RWPE1 (cell line): ENCODE measurements at regions not wholly inside any gene's neighbourhood (a gene's known extent, or its start where the extent isn't known, plus 50 kb on each side); places are given as distances from the start of the nearest gene placed in this dataset.

Experiments used
- CTCF ChIA-PET: fragments of 350-600 bp; sonication (Branson Sonifier 250); formaldehyde crosslinking; extraction: SDS; loops from one replicate; lab custom pipeline; 2021; lab: Yijun Ruan, JAX
- POLR2A ChIA-PET: fragments of 400-600 bp; formaldehyde crosslinking; extraction: SDS; loops from one replicate; lab custom pipeline; 2020; ENCODE audit warnings: antibody characterized with exemption; ENCODE audit not compliant: low non-redundant PET; lab: Yijun Ruan, JAX
- DNase-seq: peaks from one replicate; pipeline ENCODE4 v3.0.0; 2012; ENCODE audit warnings: low spot score
- H3K27ac ChIP-seq: fragments of 450-650 bp; 2 replicates; pipeline ENCODE4 v1.5.1; 2017
- TF ChIP-seq, protein P1 (sequence below): fragments of 450-650 bp; conservative IDR thresholded peaks from 2 replicates; pipeline ENCODE4 v1.5.1; 2017; ENCODE audit warnings: low read depth, mild to moderate bottlenecking

- CTCF ChIA-PET, result no interaction called here
- no peak for DNase-seq
- POLR2A ChIA-PET, result no interaction called here
- no peak overlapping the region for H3K27ac ChIP-seq
- TF ChIP-seq, protein P1, sequence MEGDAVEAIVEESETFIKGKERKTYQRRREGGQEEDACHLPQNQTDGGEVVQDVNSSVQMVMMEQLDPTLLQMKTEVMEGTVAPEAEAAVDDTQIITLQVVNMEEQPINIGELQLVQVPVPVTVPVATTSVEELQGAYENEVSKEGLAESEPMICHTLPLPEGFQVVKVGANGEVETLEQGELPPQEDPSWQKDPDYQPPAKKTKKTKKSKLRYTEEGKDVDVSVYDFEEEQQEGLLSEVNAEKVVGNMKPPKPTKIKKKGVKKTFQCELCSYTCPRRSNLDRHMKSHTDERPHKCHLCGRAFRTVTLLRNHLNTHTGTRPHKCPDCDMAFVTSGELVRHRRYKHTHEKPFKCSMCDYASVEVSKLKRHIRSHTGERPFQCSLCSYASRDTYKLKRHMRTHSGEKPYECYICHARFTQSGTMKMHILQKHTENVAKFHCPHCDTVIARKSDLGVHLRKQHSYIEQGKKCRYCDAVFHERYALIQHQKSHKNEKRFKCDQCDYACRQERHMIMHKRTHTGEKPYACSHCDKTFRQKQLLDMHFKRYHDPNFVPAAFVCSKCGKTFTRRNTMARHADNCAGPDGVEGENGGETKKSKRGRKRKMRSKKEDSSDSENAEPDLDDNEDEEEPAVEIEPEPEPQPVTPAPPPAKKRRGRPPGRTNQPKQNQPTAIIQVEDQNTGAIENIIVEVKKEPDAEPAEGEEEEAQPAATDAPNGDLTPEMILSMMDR, result no peak
Observed at GRCh38 chr11:32328392-32328791, 106.9 kb downstream of the WT1 start.

DNA sequence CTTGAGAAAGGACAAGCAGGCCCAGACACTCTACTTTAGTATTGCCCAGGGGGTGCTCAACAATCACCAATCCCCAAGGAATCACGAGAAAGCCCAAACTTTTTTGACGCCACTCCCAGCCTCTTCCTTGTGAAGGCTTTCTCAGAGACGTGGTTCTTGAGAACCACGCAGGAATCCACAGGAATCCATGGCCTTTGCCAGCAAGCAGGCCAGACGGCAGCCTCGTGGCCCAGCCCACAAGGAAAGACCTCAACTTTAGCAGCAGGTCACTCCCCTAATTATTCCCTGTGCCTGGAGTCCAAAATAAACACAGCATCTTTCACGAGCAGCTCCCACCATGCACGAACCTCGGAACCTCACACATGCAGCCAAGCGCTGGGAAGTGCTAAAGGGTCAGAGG is 104.2 kb downstream of the WT1 start:
- POLR2A ChIA-PET, result no interaction called here
- DNase-seq, result no peak
- CTCF ChIA-PET, result no interaction called here
- no peak overlapping the region for H3K27ac ChIP-seq
- TF ChIP-seq, protein P1, result no peak

- ChIA-PET CTCF (no interaction called here), POLR2A (no interaction called here)
- H3K27ac ChIP-seq, result no peak overlapping the region
- no peak for DNase-seq
- TF ChIP-seq, protein P1, result no peak
Observed at GRCh38 chr11:32331792-32332191, 103.5 kb downstream of the WT1 start.

- CTCF ChIA-PET, result interaction anchor here (0.6 to 1.1 kb wide), 4 partner anchors 9 to 1173 kb away, joined by 3 to 5 read pairs (median 4); no protein-coding TSS in a partner anchor
- DNase-seq, result no peak
- H3K27ac ChIP-seq, result no peak overlapping the region
- TF ChIP-seq, protein P1, result no peak
- POLR2A ChIA-PET, result no interaction called here
Observed at GRCh38 chr11:32332990-32333319, 102.4 kb downstream of the WT1 start.

- TF ChIP-seq, protein P1, result peak; percentile 39
- POLR2A ChIA-PET, result no interaction called here
- no peak for DNase-seq
- CTCF ChIA-PET, result interaction anchor here (0.5 to 1.1 kb wide), 5 partner anchors 10 to 1174 kb away, joined by 3 to 5 read pairs (median 4); no protein-coding TSS in a partner anchor
- H3K27ac ChIP-seq, result no peak overlapping the region
Observed at GRCh38 chr11:32333320-32333991, 101.9 kb downstream of the WT1 start.

DNA sequence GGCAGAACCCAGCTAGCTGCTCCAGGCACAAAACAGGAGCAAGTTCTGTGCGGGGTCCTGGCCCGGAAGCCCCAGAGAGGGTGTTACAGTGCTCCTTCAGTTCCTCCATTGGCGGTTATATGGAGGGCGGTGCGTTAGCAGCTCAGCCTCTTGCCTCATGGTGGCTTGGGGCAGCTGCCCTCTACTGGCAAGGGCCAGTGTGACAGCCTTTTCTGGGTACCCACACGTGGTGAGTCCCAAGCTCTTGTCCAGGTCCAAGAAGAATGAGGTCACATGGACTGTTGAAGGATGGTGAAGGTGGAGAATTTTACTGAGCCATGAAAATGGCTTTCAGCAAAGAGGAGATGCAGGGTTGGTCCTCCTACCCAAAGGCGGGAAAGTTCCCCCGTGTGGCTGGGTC is 100.5 kb downstream of the WT1 start:
- POLR2A ChIA-PET, result no interaction called here
- TF ChIP-seq, protein P1, result no peak
- H3K27ac ChIP-seq, result no peak overlapping the region
- DNase-seq, result no peak
- CTCF ChIA-PET, result no interaction called here
